Endothelial cell of umbilical vein (primary cell): ENCODE measurements at regions not wholly inside any gene's neighbourhood (a gene's known extent, or its start where the extent isn't known, plus 50 kb on each side); places are given as distances from the start of the nearest gene placed in this dataset.

Source experiments
- BruUV-seq: library from RNA; stranded (reverse); fragments of 400-500 nt; replicated peaks from 2 replicates; lab custom pipeline; 2021; lab: Mats Ljungman, UMichigan
- CTCF ChIA-PET: fragments of 300-600, 350-600 bp; sonication (Branson Sonifier 250); formaldehyde crosslinking; loops from one replicate; lab custom pipeline; 2021; ENCODE audit warnings: antibody characterized with exemption, inconsistent platforms; lab: Charles Lee
- POLR2A ChIA-PET: fragments of 300-600, 350-600 bp; sonication (Branson Sonifier 250); formaldehyde crosslinking; loops from one replicate; lab custom pipeline; 2021; ENCODE audit warnings: antibody characterized with exemption, inconsistent platforms; lab: Charles Lee
- DNase-seq: peaks from one replicate; pipeline ENCODE4 v3.0.0-alpha.2; 2011; ENCODE audit warnings: low read depth, low spot score
- FAIRE-seq: peaks from 2 replicates; lab custom pipeline; 2011; peaks lifted over from hg19 to GRCh38; lab: Jason Lieb, UNC
- H2AFZ ChIP-seq: 2 replicates; pipeline ENCODE4 v1.6.0; 2012; ENCODE audit warnings: low read depth, low read length, control low read depth, inconsistent platforms
- H3K27ac ChIP-seq: 2 replicates; pipeline ENCODE4 v1.5.1; 2011; ENCODE audit warnings: low read depth, mild to moderate bottlenecking, control low read depth, low read length, moderate library complexity; ENCODE audit not compliant: insufficient read depth
- H3K27me3 ChIP-seq, 2 experiments: 2 replicates each; pipeline versions ENCODE4 v1.6.0 to v1.6.1; 2011; ENCODE audit warnings: low read length in 2 of 2, mixed read lengths in 1 of 2; ENCODE audit not compliant: control insufficient read depth in 2 of 2, insufficient read depth in 2 of 2
- H3K36me3 ChIP-seq, 2 experiments: 2 replicates in 1 of 2; 3 replicates in 1 of 2; pipeline ENCODE4 v1.5.1; 2011; ENCODE audit warnings: low read length in 2 of 2, mild to moderate bottlenecking in 1 of 2, moderate library complexity in 1 of 2; ENCODE audit not compliant: control insufficient read depth in 2 of 2, insufficient read depth in 2 of 2; ENCODE audit errors: extremely low read depth in 1 of 2
- H3K4me1 ChIP-seq: 3 replicates; pipeline ENCODE4 v1.5.1; 2011; ENCODE audit warnings: mild to moderate bottlenecking, low read length; ENCODE audit not compliant: control insufficient read depth, insufficient read depth; ENCODE audit errors: extremely low read depth
- H3K4me2 ChIP-seq: 2 replicates; pipeline ENCODE4 v1.6.1; 2011; ENCODE audit warnings: low read length, control low read depth, mixed read lengths; ENCODE audit not compliant: insufficient read depth
- H3K4me3 ChIP-seq, 3 experiments: fragments of 200-600 bp in 1 of 3; sonication (generic), shearing (Covaris generic) in 1 of 3; replicated peaks in 1 of 3; 2 replicates each; pipeline ENCODE4 v1.5.1; 2011 to 2016; ENCODE audit warnings: control low read depth in 3 of 3, low read length in 3 of 3, mild to moderate bottlenecking in 2 of 3, inconsistent platforms in 1 of 3, low read depth in 1 of 3, moderate library complexity in 1 of 3; ENCODE audit not compliant: insufficient read depth in 1 of 3
- H3K79me2 ChIP-seq: 2 replicates; pipeline ENCODE4 v1.6.0; 2012; ENCODE audit warnings: low read length, inconsistent platforms; ENCODE audit not compliant: control insufficient read depth, insufficient read depth
- H3K9ac ChIP-seq: replicated peaks from 2 replicates; pipeline ENCODE3; 2011; ENCODE audit warnings: low read length, control low read depth; ENCODE audit not compliant: insufficient read depth; ENCODE audit errors: extremely low read depth
- H3K9me1 ChIP-seq: replicated peaks from 3 replicates; pipeline ENCODE4 v1.6.0; 2011; ENCODE audit warnings: mild to moderate bottlenecking, low read length; ENCODE audit not compliant: control insufficient read depth, insufficient read depth; ENCODE audit errors: extremely low read depth
- H3K9me3 ChIP-seq: replicated peaks from 2 replicates; pipeline ENCODE4 v1.5.1; 2012; ENCODE audit warnings: low read length, inconsistent platforms; ENCODE audit not compliant: control insufficient read depth, insufficient read depth
- H4K20me1 ChIP-seq: replicated peaks from 2 replicates; pipeline ENCODE3; 2011; ENCODE audit warnings: mild to moderate bottlenecking, low read length; ENCODE audit not compliant: control insufficient read depth, insufficient read depth; ENCODE audit errors: extremely low read depth
- EZH2 ChIP-seq: IDR thresholded peaks from 2 replicates; pipeline ENCODE4 v1.6.1; 2012; ENCODE audit warnings: borderline replicate concordance, low read depth, mild to moderate bottlenecking, moderate library complexity, low read length, inconsistent platforms; ENCODE audit not compliant: severe bottlenecking
- FOS ChIP-seq: IDR thresholded peaks from 2 replicates; pipeline ENCODE4 v1.6.1; 2011; ENCODE audit warnings: mild to moderate bottlenecking, low read length, moderate library complexity, borderline replicate concordance; ENCODE audit not compliant: insufficient read depth
- GATA2 ChIP-seq: IDR thresholded peaks from 2 replicates; pipeline ENCODE4 v1.7.0; 2011; ENCODE audit warnings: low read depth, mild to moderate bottlenecking, moderate library complexity, mixed read lengths, low read length; ENCODE audit not compliant: insufficient read length, insufficient read depth
- JUN ChIP-seq: IDR thresholded peaks from 2 replicates; pipeline ENCODE4 v1.6.1; 2011; ENCODE audit warnings: borderline replicate concordance, low read depth; ENCODE audit not compliant: insufficient read length, insufficient read depth
- MYC ChIP-seq: IDR thresholded peaks from one replicate; pipeline ENCODE4 v1.6.1; 2011; ENCODE audit warnings: mild to moderate bottlenecking, low read depth, low read length
- POLR2A ChIP-seq: IDR thresholded peaks from 2 replicates; pipeline ENCODE4 v1.6.1; 2012; ENCODE audit warnings: low read depth, mild to moderate bottlenecking, control low read depth, low read length
- POLR2AphosphoS5 ChIP-seq: IDR thresholded peaks from 2 replicates; pipeline ENCODE4 v1.6.1; 2012; ENCODE audit warnings: low read depth, mild to moderate bottlenecking, control low read depth, low read length, moderate library complexity; ENCODE audit not compliant: insufficient read depth
- dilution Hi-C: fragments of 300-500 bp; cut with MboI; formaldehyde crosslinking; loops from one replicate; pipeline ENCODE4 v1.15.0; 2019; ENCODE audit warnings: low sequenced_read_pairs; ENCODE audit not compliant: extremely low pct_ligation_motif_present
- intact Hi-C: fragments of 100-400 bp; cut with micrococcal nuclease; formaldehyde crosslinking; loops from one replicate; pipeline ENCODE4 v1.10.0; 2022
- TF ChIP-seq, protein P1 (sequence below), 2 donors: IDR thresholded peaks; 1 replicate in 1 of 2; 2 replicates in 1 of 2; pipeline ENCODE4 v1.5.1; 2011; ENCODE audit warnings: low read length in 2 of 2, mild to moderate bottlenecking in 2 of 2, moderate library complexity in 2 of 2, control low read depth in 1 of 2, inconsistent platforms in 1 of 2, low read depth in 1 of 2; ENCODE audit not compliant: insufficient read depth in 1 of 2; ENCODE audit errors: extremely low read depth in 1 of 2
- TF ChIP-seq, protein P2 (sequence below): IDR thresholded peaks from 2 replicates; pipeline ENCODE4 v1.6.1; 2011; ENCODE audit not compliant: insufficient read depth, insufficient read length

GRCh38 chr2:55976681-55977080 lies 53.1 kb upstream of the EFEMP1 start:
- Histone ChIP-seq H3K4me1 (peaks cover 3% of the 10 kb centered on the region), H3K79me2 (peaks cover 36% of the 10 kb centered on the region), H3K9me1 (no peaks in the 10 kb centered on the region), H3K4me3 (no peak overlapping the region), H3K9me3 (no peaks in the 10 kb centered on the region), H2AFZ (no peak overlapping the region), H3K27me3 (no peaks in the 10 kb centered on the region), H3K9ac (no peak overlapping the region), H3K36me3 (no peaks in the 10 kb centered on the region), H3K27ac (no peak overlapping the region), H4K20me1 (no peaks in the 10 kb centered on the region), H3K4me2 (no peak overlapping the region)
- no peak for FAIRE-seq
- intact Hi-C loops (no loop called here), dilution Hi-C loops (loop anchor here (25.0 kb wide), 1 partner anchor 89 kb away; no protein-coding TSS in a partner anchor)
- POLR2A ChIA-PET: no interaction called here
- CTCF ChIA-PET: interaction anchor here (1.6 to 3.8 kb wide), 3 partner anchors 10 to 13 kb away, joined by 5 to 12 read pairs (median 9); no protein-coding TSS in a partner anchor
- DNase-seq: no peak
- TF ChIP-seq, protein P1, sequence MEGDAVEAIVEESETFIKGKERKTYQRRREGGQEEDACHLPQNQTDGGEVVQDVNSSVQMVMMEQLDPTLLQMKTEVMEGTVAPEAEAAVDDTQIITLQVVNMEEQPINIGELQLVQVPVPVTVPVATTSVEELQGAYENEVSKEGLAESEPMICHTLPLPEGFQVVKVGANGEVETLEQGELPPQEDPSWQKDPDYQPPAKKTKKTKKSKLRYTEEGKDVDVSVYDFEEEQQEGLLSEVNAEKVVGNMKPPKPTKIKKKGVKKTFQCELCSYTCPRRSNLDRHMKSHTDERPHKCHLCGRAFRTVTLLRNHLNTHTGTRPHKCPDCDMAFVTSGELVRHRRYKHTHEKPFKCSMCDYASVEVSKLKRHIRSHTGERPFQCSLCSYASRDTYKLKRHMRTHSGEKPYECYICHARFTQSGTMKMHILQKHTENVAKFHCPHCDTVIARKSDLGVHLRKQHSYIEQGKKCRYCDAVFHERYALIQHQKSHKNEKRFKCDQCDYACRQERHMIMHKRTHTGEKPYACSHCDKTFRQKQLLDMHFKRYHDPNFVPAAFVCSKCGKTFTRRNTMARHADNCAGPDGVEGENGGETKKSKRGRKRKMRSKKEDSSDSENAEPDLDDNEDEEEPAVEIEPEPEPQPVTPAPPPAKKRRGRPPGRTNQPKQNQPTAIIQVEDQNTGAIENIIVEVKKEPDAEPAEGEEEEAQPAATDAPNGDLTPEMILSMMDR (IDR thresholded peaks at IDR 0.05; ENCODE audit: extremely low read depth in 1 of 2, insufficient read depth in 1 of 2, low read depth in 1 of 2, low read length in 2 of 2): no peak
- TF ChIP-seq, protein P2, sequence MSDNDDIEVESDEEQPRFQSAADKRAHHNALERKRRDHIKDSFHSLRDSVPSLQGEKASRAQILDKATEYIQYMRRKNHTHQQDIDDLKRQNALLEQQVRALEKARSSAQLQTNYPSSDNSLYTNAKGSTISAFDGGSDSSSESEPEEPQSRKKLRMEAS: no peak
- no peak for TF ChIP-seq FOS
- TF ChIP-seq JUN: no peak
- TF ChIP-seq GATA2: no peak
- no peak for TF ChIP-seq EZH2
- TF ChIP-seq POLR2A: no peak
- TF ChIP-seq POLR2AphosphoS5: no peak
- no peak for TF ChIP-seq MYC
- BruUV-seq: no TSS peak
